GM23248 (cell line): ENCODE measurements at regions not wholly inside any gene's neighbourhood (a gene's known extent, or its start where the extent isn't known, plus 50 kb on each side); places are given as distances from the start of the nearest gene placed in this dataset.

Experiments
- DNase-seq: peaks from one replicate; pipeline ENCODE4 v3.0.0-alpha.2; 2015
- H2AFZ ChIP-seq: fragments of 200-600 bp; sonication (generic); 2 replicates; pipeline ENCODE4 v1.6.1; 2016; ENCODE audit warnings: antibody characterized with exemption
- H3F3A ChIP-seq: fragments of 200-600 bp; sonication (generic); 2 replicates; pipeline ENCODE4 v1.6.1; 2016; ENCODE audit warnings: mild to moderate bottlenecking, antibody characterized with exemption, mixed run types; ENCODE audit not compliant: insufficient read depth
- H3K27ac ChIP-seq: fragments of 200-600 bp; sonication (generic); 2 replicates; pipeline ENCODE4 v1.5.1; 2016; ENCODE audit warnings: mild to moderate bottlenecking
- H3K27me3 ChIP-seq: fragments of 200-600 bp; sonication (generic); replicated peaks from 2 replicates; pipeline ENCODE4 v1.6.1; 2016; ENCODE audit warnings: mild to moderate bottlenecking; ENCODE audit not compliant: insufficient read depth
- H3K36me3 ChIP-seq: fragments of 200-600 bp; sonication (generic); 2 replicates; pipeline ENCODE4 v1.6.1; 2016; ENCODE audit warnings: low read depth, mild to moderate bottlenecking
- H3K4me1 ChIP-seq: fragments of 200-600 bp; sonication (generic); 2 replicates; pipeline ENCODE4 v1.6.1; 2016; ENCODE audit warnings: mild to moderate bottlenecking; ENCODE audit not compliant: insufficient read depth
- H3K4me2 ChIP-seq: fragments of 200-600 bp; sonication (generic); one replicate; pipeline ENCODE4 v1.6.1; 2016; ENCODE audit warnings: mild to moderate bottlenecking; ENCODE audit not compliant: unreplicated experiment
- H3K4me3 ChIP-seq: fragments of 200-600 bp; sonication (generic); 2 replicates; pipeline ENCODE4 v1.5.1; 2016; ENCODE audit warnings: mild to moderate bottlenecking
- H3K79me2 ChIP-seq: fragments of 200-600 bp; sonication (generic); 2 replicates; pipeline ENCODE4 v1.6.1; 2016; ENCODE audit warnings: mild to moderate bottlenecking; ENCODE audit not compliant: insufficient read depth
- H3K9ac ChIP-seq: fragments of 200-600 bp; sonication (generic); 2 replicates; pipeline ENCODE4 v1.6.1; 2016; ENCODE audit warnings: mild to moderate bottlenecking
- H3K9me2 ChIP-seq: fragments of 200-600 bp; sonication (generic); 2 replicates; pipeline ENCODE4 v1.6.1; 2016; ENCODE audit warnings: mixed run types, mild to moderate bottlenecking, moderate library complexity; ENCODE audit not compliant: insufficient read depth
- H3K9me3 ChIP-seq: fragments of 200-600 bp; sonication (generic); one replicate; pipeline ENCODE4 v1.6.1; 2017; ENCODE audit warnings: low read depth
- H4K20me1 ChIP-seq: fragments of 200-600 bp; sonication (generic); 2 replicates; pipeline ENCODE4 v1.6.0; 2016; ENCODE audit not compliant: insufficient read depth
- EZH2 ChIP-seq: fragments of 200-600 bp; sonication (generic); IDR thresholded peaks from 2 replicates; pipeline ENCODE4 v1.6.1; 2018; ENCODE audit warnings: antibody characterized with exemption, mild to moderate bottlenecking; ENCODE audit not compliant: insufficient read depth, poor library complexity, severe bottlenecking
- EZH2phosphoT487 ChIP-seq: fragments of 200-600 bp; sonication (generic); IDR thresholded peaks from 2 replicates; pipeline ENCODE4 v1.6.1; 2018; ENCODE audit warnings: antibody characterized with exemption, moderate library complexity, mild to moderate bottlenecking, low read depth; ENCODE audit not compliant: insufficient read depth
- WGBS, 2 experiments: methylation state at CpG; one replicate each; pipeline ENCODE4 v1.1.6; 2015 to 2017; ENCODE audit warnings: low lambda C conversion rate in 2 of 2, low coverage in 1 of 2; ENCODE audit errors: missing lambda C conversion rate in 2 of 2; 5-methylcytosine and 5-hydroxymethylcytosine counted together
- in situ Hi-C: fragments of 300-500 bp; cut with MboI; formaldehyde crosslinking; loops from 2 replicates; pipeline ENCODE4 v1.15.0; 2020

DNA sequence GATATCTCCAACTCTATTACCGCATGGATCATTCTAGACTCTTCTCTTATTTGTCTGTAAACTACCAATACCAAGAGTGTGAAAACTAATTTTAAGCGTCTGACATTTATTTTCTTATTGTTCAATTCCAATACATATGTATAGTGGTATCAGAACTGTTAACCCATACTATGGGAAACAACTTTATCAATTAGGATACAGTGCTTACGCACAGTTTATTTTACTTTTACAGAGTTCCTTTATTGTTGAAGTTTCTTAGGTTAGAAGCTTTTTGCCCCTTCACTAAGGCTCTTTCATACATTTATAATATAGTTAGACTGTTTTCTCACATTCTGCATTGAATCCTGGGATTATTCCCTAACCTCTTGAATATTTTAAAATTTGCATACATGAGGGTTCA lies 198.8 kb upstream of the RGPD4 start:
- no peaks in the 10 kb centered on the region for H4K20me1 ChIP-seq
- no peaks in the 10 kb centered on the region for H3K79me2 ChIP-seq
- H3K27me3 ChIP-seq = no peaks in the 10 kb centered on the region
- TF ChIP-seq EZH2 (no peak), EZH2phosphoT487 (no peak)
- H3K9ac ChIP-seq = no peak overlapping the region
- in situ Hi-C loops = no loop called here
- H3F3A ChIP-seq = peaks cover 3% of the 10 kb centered on the region; the same call in 1 of the 2 replicates
- peaks cover 10% of the 10 kb centered on the region for H3K9me3 ChIP-seq
- H3K4me1 ChIP-seq = no peaks in the 10 kb centered on the region
- H3K4me3 ChIP-seq = no peak overlapping the region
- H3K27ac ChIP-seq = no peak overlapping the region
- DNase-seq = no peak
- H3K4me2 ChIP-seq = no peak overlapping the region
- H2AFZ ChIP-seq = no peak overlapping the region
- WGBS, 2 experiments = 74 to 77% methylated on average over 3 of the region's 3 CpGs
- H3K36me3 ChIP-seq = no peaks in the 10 kb centered on the region
- H3K9me2 ChIP-seq = no peaks in the 10 kb centered on the region

GRCh38 chr2:107633580-107634147 lies 193.0 kb upstream of the RGPD4 start:
- Histone ChIP-seq H3K9me2 (no peaks in the 10 kb centered on the region), H3F3A (peaks cover 25% of the 10 kb centered on the region), H3K4me1 (peaks cover 14% of the 10 kb centered on the region; the same call in 1 of the 2 replicates), H3K4me2 (peak overlapping the region; percentile 19), H3K9ac (peak overlapping the region; percentile 31; the same call in 1 of the 2 replicates), H2AFZ (peak overlapping the region; percentile 36), H3K79me2 (no peaks in the 10 kb centered on the region), H4K20me1 (no peaks in the 10 kb centered on the region), H3K36me3 (no peaks in the 10 kb centered on the region), H3K27ac (peak overlapping the region; percentile 78), H3K9me3 (peaks cover 3% of the 10 kb centered on the region), H3K27me3 (no peaks in the 10 kb centered on the region), H3K4me3 (no peak overlapping the region)
- TF ChIP-seq EZH2phosphoT487 = no peak
- TF ChIP-seq EZH2 = no peak
- in situ Hi-C loops = no loop called here
- peak; percentile 91 for DNase-seq
- WGBS, 2 experiments = 6 to 12% methylated on average over 3 of the region's 3 CpGs

GRCh38 chr2:107634172-107634571 lies 192.5 kb upstream of the RGPD4 start:
- peaks cover 14% of the 10 kb centered on the region; the same call in 1 of the 2 replicates for H3K4me1 ChIP-seq
- H3K79me2 ChIP-seq = no peaks in the 10 kb centered on the region
- H3K36me3 ChIP-seq = no peaks in the 10 kb centered on the region
- DNase-seq = peak; percentile 22
- peak overlapping the region; percentile 78 for H3K27ac ChIP-seq
- no peaks in the 10 kb centered on the region for H3K9me3 ChIP-seq
- H3K27me3 ChIP-seq = no peaks in the 10 kb centered on the region
- peak overlapping the region; percentile 31; the same call in 1 of the 2 replicates for H3K9ac ChIP-seq
- peak overlapping the region; percentile 36 for H2AFZ ChIP-seq
- WGBS, 2 experiments = 96 to 98% methylated on average over 1 of the region's 1 CpG
- H3F3A ChIP-seq = peaks cover 25% of the 10 kb centered on the region
- in situ Hi-C loops = no loop called here
- H3K9me2 ChIP-seq = no peaks in the 10 kb centered on the region
- no peak for TF ChIP-seq EZH2phosphoT487
- no peak for TF ChIP-seq EZH2
- H4K20me1 ChIP-seq = no peaks in the 10 kb centered on the region
- H3K4me3 ChIP-seq = no peak overlapping the region
- peak overlapping the region; percentile 19 for H3K4me2 ChIP-seq

DNA sequence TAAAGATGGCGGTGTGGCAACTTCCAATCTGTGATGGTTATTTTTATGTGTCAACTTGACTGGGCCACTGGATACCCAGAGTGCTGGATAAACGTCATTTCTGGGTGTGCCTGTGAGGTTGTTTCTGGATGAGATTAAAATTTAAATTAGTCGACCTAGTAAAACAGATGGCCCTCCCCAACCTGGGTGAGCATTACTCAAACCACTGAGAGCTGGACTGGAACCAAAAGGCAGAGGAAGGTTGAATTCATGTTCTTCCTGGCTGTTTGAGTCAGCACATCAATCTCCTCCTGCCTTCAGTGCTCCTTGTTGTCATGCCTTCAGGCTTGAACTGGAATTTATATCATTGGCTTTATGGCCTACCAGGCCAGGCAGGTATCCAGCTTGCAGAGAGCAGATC lies 190.8 kb upstream of the RGPD4 start:
- 32 to 33% methylated on average over 3 of the region's 3 CpGs for WGBS, 2 experiments
- Histone ChIP-seq H3K9me3 (no peaks in the 10 kb centered on the region), H3K79me2 (no peaks in the 10 kb centered on the region), H3K36me3 (no peaks in the 10 kb centered on the region), H2AFZ (no peak overlapping the region), H3K9ac (no peak overlapping the region), H3K4me3 (no peak overlapping the region), H3K27ac (0 out of 2 replicates have a peak overlapping the region, but pooled peaks have one; percentile 1), H3K4me1 (peaks cover 14% of the 10 kb centered on the region; the same call in 1 of the 2 replicates), H4K20me1 (no peaks in the 10 kb centered on the region), H3F3A (peaks cover 25% of the 10 kb centered on the region), H3K9me2 (no peaks in the 10 kb centered on the region), H3K4me2 (no peak overlapping the region), H3K27me3 (no peaks in the 10 kb centered on the region)
- TF ChIP-seq EZH2phosphoT487 (no peak), EZH2 (no peak)
- in situ Hi-C loops = no loop called here
- DNase-seq = peak; percentile 62

GRCh38 chr2:107645586-107645985 lies 181.1 kb upstream of the RGPD4 start:
- Histone ChIP-seq H3K9me3 (peaks cover 3% of the 10 kb centered on the region), H3K4me1 (no peaks in the 10 kb centered on the region), H3F3A (no peaks in the 10 kb centered on the region), H3K27me3 (no peaks in the 10 kb centered on the region), H3K9me2 (no peaks in the 10 kb centered on the region), H4K20me1 (no peaks in the 10 kb centered on the region), H2AFZ (no peak overlapping the region), H3K27ac (no peak overlapping the region), H3K4me3 (no peak overlapping the region), H3K9ac (no peak overlapping the region), H3K36me3 (no peaks in the 10 kb centered on the region), H3K79me2 (no peaks in the 10 kb centered on the region), H3K4me2 (no peak overlapping the region)
- DNase-seq = no peak
- TF ChIP-seq EZH2 (no peak), EZH2phosphoT487 (no peak)
- in situ Hi-C loops = no loop called here
